Stomach (tissue), 4 donors: ENCODE measurements at regions not wholly inside any gene's neighbourhood (a gene's known extent, or its start where the extent isn't known, plus 50 kb on each side); places are given as distances from the start of the nearest gene placed in this dataset.

Experiments
- EP300 ChIP-seq: sonication (generic); formaldehyde crosslinking; IDR thresholded peaks from one replicate; pipeline ENCODE4 v1.6.1; 2017; ENCODE audit warnings: antibody characterized with exemption
- POLR2A ChIP-seq, 4 donors: fragments of 450-650 bp; IDR thresholded peaks; one replicate each; pipeline ENCODE4 v1.6.1; 2016; ENCODE audit warnings: antibody characterized with exemption in 4 of 4, control low read depth in 2 of 4, mild to moderate bottlenecking in 1 of 4, moderate library complexity in 1 of 4
- TF ChIP-seq, protein P1 (sequence below), 7 experiments: fragments of 450-650 bp in 4 of 7; fragments of 200-600 bp in 3 of 7; sonication (generic) in 3 of 7; IDR thresholded peaks; one replicate each; pipeline ENCODE4 v1.5.1; 2016 to 2019; ENCODE audit warnings: antibody characterized with exemption in 7 of 7, control low read depth in 2 of 7, mild to moderate bottlenecking in 1 of 7

GRCh38 chr16:11460820-11461594 is 115.7 kb downstream of the RMI2 start:
- TF ChIP-seq, protein P1, sequence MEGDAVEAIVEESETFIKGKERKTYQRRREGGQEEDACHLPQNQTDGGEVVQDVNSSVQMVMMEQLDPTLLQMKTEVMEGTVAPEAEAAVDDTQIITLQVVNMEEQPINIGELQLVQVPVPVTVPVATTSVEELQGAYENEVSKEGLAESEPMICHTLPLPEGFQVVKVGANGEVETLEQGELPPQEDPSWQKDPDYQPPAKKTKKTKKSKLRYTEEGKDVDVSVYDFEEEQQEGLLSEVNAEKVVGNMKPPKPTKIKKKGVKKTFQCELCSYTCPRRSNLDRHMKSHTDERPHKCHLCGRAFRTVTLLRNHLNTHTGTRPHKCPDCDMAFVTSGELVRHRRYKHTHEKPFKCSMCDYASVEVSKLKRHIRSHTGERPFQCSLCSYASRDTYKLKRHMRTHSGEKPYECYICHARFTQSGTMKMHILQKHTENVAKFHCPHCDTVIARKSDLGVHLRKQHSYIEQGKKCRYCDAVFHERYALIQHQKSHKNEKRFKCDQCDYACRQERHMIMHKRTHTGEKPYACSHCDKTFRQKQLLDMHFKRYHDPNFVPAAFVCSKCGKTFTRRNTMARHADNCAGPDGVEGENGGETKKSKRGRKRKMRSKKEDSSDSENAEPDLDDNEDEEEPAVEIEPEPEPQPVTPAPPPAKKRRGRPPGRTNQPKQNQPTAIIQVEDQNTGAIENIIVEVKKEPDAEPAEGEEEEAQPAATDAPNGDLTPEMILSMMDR (IDR thresholded peaks at IDR 0.05): no peak
- TF ChIP-seq POLR2A (IDR thresholded peaks at IDR 0.05) (no peak), EP300 (no peak)
